ENCODE measurements at regions not wholly inside any gene's neighbourhood (a gene's known extent, or its start where the extent isn't known, plus 50 kb on each side); places are given as distances from the start of the nearest gene placed in this dataset.
"Not testable (repeated sequence)": the region's sequence is repeated elsewhere in the genome, so short reads cannot be mapped to it uniquely, and the experiment has no call there.

DNA sequence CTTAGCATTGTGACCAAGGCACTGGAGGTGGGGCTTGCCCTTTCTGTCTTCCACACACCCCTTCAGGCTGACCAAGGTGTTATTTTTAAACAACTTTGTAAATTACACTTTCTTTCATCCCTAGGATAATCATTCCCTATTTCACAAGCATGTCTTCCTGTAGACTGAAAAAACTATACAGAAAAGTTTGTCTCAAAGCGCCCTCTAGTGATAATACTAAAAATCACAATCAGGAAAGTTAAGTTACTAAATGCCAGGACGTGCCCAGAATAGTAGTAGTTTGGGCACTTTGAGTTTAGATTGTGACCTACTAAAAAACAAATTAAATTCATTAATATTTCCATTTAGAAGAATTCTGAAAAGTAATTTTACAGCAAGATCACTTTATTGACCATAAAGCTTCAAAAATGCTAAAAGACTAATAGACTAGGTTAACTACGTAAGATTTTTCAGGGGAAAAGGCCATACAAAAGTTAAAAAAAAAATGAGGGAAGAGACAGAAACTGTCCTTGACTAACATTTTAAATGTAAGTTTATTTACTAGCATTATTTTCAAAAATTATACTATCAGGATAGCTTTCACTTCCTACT is 123.3 kb upstream of the DUSP22 start:
- Histone ChIP-seq H3K27ac (ENCODE audit: insufficient read depth in 1 of 2, low read depth in 1 of 2, low read length in 2 of 2, poor library complexity in 1 of 2, severe bottlenecking in 2 of 2) (no peak overlapping the region), H3K9me3 (ENCODE audit: control extremely low read depth in 1 of 5, control insufficient read depth in 4 of 5, insufficient read depth in 2 of 5, low read depth in 1 of 5, low read length in 4 of 5) (peaks cover 0 to 5% (median 0%) of the 10 kb centered on the region in 5 experiments), H3K4me3 (ENCODE audit: control insufficient read depth in 1 of 7, extremely low read depth in 1 of 7, insufficient read depth in 4 of 7, low read depth in 2 of 7, low read length in 6 of 7) (no peak overlapping the region), H3K27me3 (replicated peaks in 2 of 5; ENCODE audit: control insufficient read depth in 4 of 5, insufficient read depth in 5 of 5, low read length in 4 of 5) (peaks cover 0 to 4% (median 0%) of the 10 kb centered on the region in 5 experiments), H3K4me1 (ENCODE audit: control extremely low read depth in 1 of 4, control insufficient read depth in 4 of 4, insufficient read depth in 4 of 4, low read length in 3 of 4) (no peaks in the 10 kb centered on the region), H3K36me3 (ENCODE audit: control insufficient read depth in 4 of 4, insufficient read depth in 4 of 4, low read length in 3 of 4) (no peaks in the 10 kb centered on the region)
- peak; percentile 36 to 54 (median 49) for DNase-seq
- WGBS (ENCODE audit: insufficient coverage) = no CpG with 5 or more reads among the region's 3 CpGs
- ChIA-PET CTCF (interaction anchor here (0.9 to 1.7 kb wide), 5 partner anchors 11 to 277 kb away, joined by 3 to 6 read pairs (median 3); no protein-coding TSS in a partner anchor), POLR2A (no interaction called here)

DNA sequence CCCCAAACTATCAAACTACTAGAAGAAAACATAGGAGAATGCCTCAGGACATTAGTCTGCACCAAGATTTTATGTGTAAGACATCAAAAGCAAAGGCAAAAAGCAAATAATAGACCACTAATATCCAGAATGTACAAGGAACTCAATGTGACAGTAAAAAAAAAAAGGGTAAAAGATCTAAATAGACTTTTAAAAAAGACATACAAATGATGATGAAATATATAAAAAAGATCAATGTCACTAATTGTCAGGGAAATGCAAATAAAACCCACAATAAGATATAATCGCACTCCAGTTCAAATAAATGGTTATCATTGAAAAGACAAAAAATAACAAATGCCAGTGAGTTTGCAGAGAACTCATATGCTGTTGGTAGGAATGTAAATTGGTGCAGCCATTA is 118.3 kb upstream of the DUSP22 start:
- Histone ChIP-seq H3K36me3 (ENCODE audit: control insufficient read depth in 4 of 4, insufficient read depth in 4 of 4, low read length in 3 of 4) (no peaks in the 10 kb centered on the region), H3K27ac (ENCODE audit: insufficient read depth in 1 of 2, low read depth in 1 of 2, low read length in 2 of 2, poor library complexity in 1 of 2, severe bottlenecking in 2 of 2) (no peak overlapping the region), H3K9me3 (ENCODE audit: control extremely low read depth in 1 of 5, control insufficient read depth in 4 of 5, insufficient read depth in 2 of 5, low read depth in 1 of 5, low read length in 4 of 5) (peaks cover 0 to 7% (median 3%) of the 10 kb centered on the region in 5 experiments), H3K4me3 (ENCODE audit: control insufficient read depth in 1 of 7, extremely low read depth in 1 of 7, insufficient read depth in 4 of 7, low read depth in 2 of 7, low read length in 6 of 7) (no peak overlapping the region), H3K27me3 (replicated peaks in 2 of 5; ENCODE audit: control insufficient read depth in 4 of 5, insufficient read depth in 5 of 5, low read length in 4 of 5) (peaks cover 0 to 4% (median 0%) of the 10 kb centered on the region in 5 experiments), H3K4me1 (ENCODE audit: control extremely low read depth in 1 of 4, control insufficient read depth in 4 of 4, insufficient read depth in 4 of 4, low read length in 3 of 4) (no peaks in the 10 kb centered on the region)
- no CpG with 5 or more reads among the region's 1 CpG for WGBS (ENCODE audit: insufficient coverage)
- no peak for DNase-seq
- ChIA-PET CTCF (interaction anchor here (0.6 kb wide), 1 partner anchor 147 kb away, joined by 3 read pairs; no protein-coding TSS in a partner anchor), POLR2A (no interaction called here)

DNA sequence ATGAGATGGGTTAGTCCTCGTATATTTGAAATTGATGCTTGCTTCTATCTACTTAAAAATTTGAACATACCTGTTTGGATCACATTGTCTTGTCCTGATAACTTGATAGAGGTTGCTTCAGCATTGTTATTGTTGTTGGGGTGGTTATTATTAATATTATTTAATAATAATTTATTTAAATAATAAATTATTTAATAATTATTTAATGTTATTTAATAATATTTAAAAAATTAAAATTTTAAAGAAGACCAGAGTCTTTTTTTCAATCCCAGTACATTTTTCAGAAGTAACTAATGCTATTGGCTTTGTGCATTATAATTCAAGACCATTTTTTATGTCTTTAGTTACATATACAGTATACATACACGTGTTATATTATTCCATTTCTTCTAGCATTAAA is 116.6 kb upstream of the DUSP22 start:
- Histone ChIP-seq H3K9me3 (ENCODE audit: control extremely low read depth in 1 of 5, control insufficient read depth in 4 of 5, insufficient read depth in 2 of 5, low read depth in 1 of 5, low read length in 4 of 5) (peaks cover 0 to 7% (median 3%) of the 10 kb centered on the region in 5 experiments), H3K36me3 (ENCODE audit: control insufficient read depth in 4 of 4, insufficient read depth in 4 of 4, low read length in 3 of 4) (no peaks in the 10 kb centered on the region), H3K27me3 (replicated peaks in 2 of 5; ENCODE audit: control insufficient read depth in 4 of 5, insufficient read depth in 5 of 5, low read length in 4 of 5) (peaks cover 0 to 7% (median 0%) of the 10 kb centered on the region in 5 experiments), H3K4me1 (ENCODE audit: control extremely low read depth in 1 of 4, control insufficient read depth in 4 of 4, insufficient read depth in 4 of 4, low read length in 3 of 4) (no peaks in the 10 kb centered on the region), H3K27ac (ENCODE audit: insufficient read depth in 1 of 2, low read depth in 1 of 2, low read length in 2 of 2, poor library complexity in 1 of 2, severe bottlenecking in 2 of 2) (no peak overlapping the region), H3K4me3 (ENCODE audit: control insufficient read depth in 1 of 7, extremely low read depth in 1 of 7, insufficient read depth in 4 of 7, low read depth in 2 of 7, low read length in 6 of 7) (no peak overlapping the region)
- ChIA-PET CTCF (no interaction called here), POLR2A (no interaction called here)
- no peak for DNase-seq
- no CpG with 5 or more reads among the region's 2 CpGs for WGBS (ENCODE audit: insufficient coverage)

DNA sequence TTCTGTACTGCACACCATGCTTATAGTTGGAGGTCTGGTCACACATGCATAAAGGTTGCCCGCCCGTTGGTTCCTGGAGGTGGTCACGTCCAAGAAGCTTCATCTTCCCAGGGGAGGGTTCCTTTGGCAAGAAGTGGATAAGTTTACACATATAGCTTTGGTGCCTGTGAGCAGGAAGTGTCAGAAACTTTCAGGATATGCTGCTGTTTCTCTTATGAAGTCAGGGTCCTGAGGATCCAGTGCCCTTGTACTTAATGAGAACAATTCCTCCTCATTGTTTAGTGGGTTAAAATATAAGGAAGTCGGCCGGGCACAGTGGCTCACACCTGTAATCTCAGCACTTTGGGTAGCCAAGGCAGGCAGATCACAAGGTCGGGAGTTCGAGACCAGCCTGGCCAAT is 115.5 kb upstream of the DUSP22 start:
- POLR2A ChIA-PET = no interaction called here
- Histone ChIP-seq H3K27me3 (replicated peaks in 2 of 5; ENCODE audit: control insufficient read depth in 4 of 5, insufficient read depth in 5 of 5, low read length in 4 of 5) (peaks cover 0 to 4% (median 0%) of the 10 kb centered on the region in 5 experiments), H3K4me3 (ENCODE audit: control insufficient read depth in 1 of 7, extremely low read depth in 1 of 7, insufficient read depth in 4 of 7, low read depth in 2 of 7, low read length in 6 of 7) (no peak overlapping the region), H3K27ac (ENCODE audit: insufficient read depth in 1 of 2, low read depth in 1 of 2, low read length in 2 of 2, poor library complexity in 1 of 2, severe bottlenecking in 2 of 2) (no peak overlapping the region), H3K9me3 (ENCODE audit: control extremely low read depth in 1 of 5, control insufficient read depth in 4 of 5, insufficient read depth in 2 of 5, low read depth in 1 of 5, low read length in 4 of 5) (peaks cover 0 to 3% (median 0%) of the 10 kb centered on the region in 5 experiments), H3K36me3 (ENCODE audit: control insufficient read depth in 4 of 4, insufficient read depth in 4 of 4, low read length in 3 of 4) (no peaks in the 10 kb centered on the region), H3K4me1 (ENCODE audit: control extremely low read depth in 1 of 4, control insufficient read depth in 4 of 4, insufficient read depth in 4 of 4, low read length in 3 of 4) (no peaks in the 10 kb centered on the region)
- WGBS (ENCODE audit: insufficient coverage) = 100% methylated on average over 4 of the region's 7 CpGs
- CTCF ChIA-PET = interaction anchor here (1.3 kb wide), 1 partner anchor 21 kb away, joined by 3 read pairs; no protein-coding TSS in a partner anchor
- DNase-seq = no peak

DNA sequence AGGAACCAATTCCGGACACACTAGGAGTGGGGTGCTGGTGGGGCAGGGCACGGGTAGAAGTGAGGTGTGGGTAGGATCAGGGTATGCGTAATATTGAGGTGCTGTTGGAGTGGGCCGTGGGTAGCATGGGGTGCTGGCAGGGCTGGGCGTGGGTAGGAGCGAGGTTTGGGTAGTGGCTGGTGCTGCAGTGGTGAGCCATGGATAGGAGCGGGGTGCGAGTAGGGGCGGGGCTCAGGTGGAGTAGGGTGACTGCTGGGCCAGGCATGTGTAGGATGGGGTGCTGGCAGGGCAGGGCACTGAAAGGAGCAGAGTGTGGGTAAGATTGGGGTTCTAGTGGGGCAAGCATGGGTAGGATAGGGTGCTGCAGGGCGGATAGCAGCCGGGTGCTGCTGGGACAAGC is 114.2 kb upstream of the DUSP22 start:
- CTCF ChIA-PET = interaction anchor here (1.4 kb wide), 1 partner anchor 11 kb away, joined by 5 read pairs; no protein-coding TSS in a partner anchor
- H3K36me3 ChIP-seq (ENCODE audit: control insufficient read depth in 4 of 4, insufficient read depth in 4 of 4, low read length in 3 of 4) = no peaks in the 10 kb centered on the region
- 86% methylated on average over 9 of the region's 11 CpGs for WGBS (ENCODE audit: insufficient coverage)
- no peak for DNase-seq
- H3K4me1 ChIP-seq (ENCODE audit: control extremely low read depth in 1 of 4, control insufficient read depth in 4 of 4, insufficient read depth in 4 of 4, low read length in 3 of 4) = no peaks in the 10 kb centered on the region
- no peak overlapping the region for H3K27ac ChIP-seq (ENCODE audit: insufficient read depth in 1 of 2, low read depth in 1 of 2, low read length in 2 of 2, poor library complexity in 1 of 2, severe bottlenecking in 2 of 2)
- H3K9me3 ChIP-seq (ENCODE audit: control extremely low read depth in 1 of 5, control insufficient read depth in 4 of 5, insufficient read depth in 2 of 5, low read depth in 1 of 5, low read length in 4 of 5) = peaks cover 0 to 3% (median 0%) of the 10 kb centered on the region in 5 experiments
- POLR2A ChIA-PET = interaction anchor here (0.6 to 0.7 kb wide), 2 partner anchors 356 to 371 kb away, joined by 3 read pairs; no protein-coding TSS in a partner anchor
- peaks cover 0 to 4% (median 0%) of the 10 kb centered on the region in 5 experiments for H3K27me3 ChIP-seq (replicated peaks in 2 of 5; ENCODE audit: control insufficient read depth in 4 of 5, insufficient read depth in 5 of 5, low read length in 4 of 5)
- no peak overlapping the region for H3K4me3 ChIP-seq (ENCODE audit: control insufficient read depth in 1 of 7, extremely low read depth in 1 of 7, insufficient read depth in 4 of 7, low read depth in 2 of 7, low read length in 6 of 7)

DNA sequence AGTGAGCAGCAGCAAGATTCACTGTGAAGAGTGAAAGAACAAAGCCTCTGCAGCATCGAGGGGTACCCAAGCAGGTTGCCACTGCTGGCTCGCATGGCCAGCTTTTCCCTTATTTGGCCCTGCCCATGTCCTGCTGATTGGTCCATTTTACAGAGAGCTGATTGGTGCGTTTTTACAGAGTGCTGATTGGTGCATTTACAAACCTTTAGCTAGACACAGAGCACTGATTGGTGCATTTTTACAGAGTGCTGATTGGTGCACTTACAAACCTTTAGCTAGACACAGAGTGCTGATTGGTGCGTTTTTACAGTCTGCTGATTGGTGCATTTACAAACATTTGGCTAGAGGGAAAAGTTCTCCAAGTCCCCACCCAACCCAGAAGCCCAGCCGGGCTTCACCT is 113.4 kb upstream of the DUSP22 start:
- DNase-seq; H3K9me3 ChIP-seq (ENCODE audit: control extremely low read depth in 1 of 5, control insufficient read depth in 4 of 5, insufficient read depth in 2 of 5, low read depth in 1 of 5, low read length in 4 of 5); POLR2A ChIA-PET; H3K4me1 ChIP-seq (ENCODE audit: control extremely low read depth in 1 of 4, control insufficient read depth in 4 of 4, insufficient read depth in 4 of 4, low read length in 3 of 4); H3K27ac ChIP-seq (ENCODE audit: insufficient read depth in 1 of 2, low read depth in 1 of 2, low read length in 2 of 2, poor library complexity in 1 of 2, severe bottlenecking in 2 of 2); H3K27me3 ChIP-seq (replicated peaks in 2 of 5; ENCODE audit: control insufficient read depth in 4 of 5, insufficient read depth in 5 of 5, low read length in 4 of 5); H3K36me3 ChIP-seq (ENCODE audit: control insufficient read depth in 4 of 4, insufficient read depth in 4 of 4, low read length in 3 of 4); H3K4me3 ChIP-seq (ENCODE audit: control insufficient read depth in 1 of 7, extremely low read depth in 1 of 7, insufficient read depth in 4 of 7, low read depth in 2 of 7, low read length in 6 of 7): not testable (repeated sequence)
- CTCF ChIA-PET = interaction anchor here (1.4 kb wide), 1 partner anchor 10 kb away, joined by 5 read pairs; no protein-coding TSS in a partner anchor
- 90% methylated on average over 4 of the region's 5 CpGs for WGBS (ENCODE audit: insufficient coverage)

DNA sequence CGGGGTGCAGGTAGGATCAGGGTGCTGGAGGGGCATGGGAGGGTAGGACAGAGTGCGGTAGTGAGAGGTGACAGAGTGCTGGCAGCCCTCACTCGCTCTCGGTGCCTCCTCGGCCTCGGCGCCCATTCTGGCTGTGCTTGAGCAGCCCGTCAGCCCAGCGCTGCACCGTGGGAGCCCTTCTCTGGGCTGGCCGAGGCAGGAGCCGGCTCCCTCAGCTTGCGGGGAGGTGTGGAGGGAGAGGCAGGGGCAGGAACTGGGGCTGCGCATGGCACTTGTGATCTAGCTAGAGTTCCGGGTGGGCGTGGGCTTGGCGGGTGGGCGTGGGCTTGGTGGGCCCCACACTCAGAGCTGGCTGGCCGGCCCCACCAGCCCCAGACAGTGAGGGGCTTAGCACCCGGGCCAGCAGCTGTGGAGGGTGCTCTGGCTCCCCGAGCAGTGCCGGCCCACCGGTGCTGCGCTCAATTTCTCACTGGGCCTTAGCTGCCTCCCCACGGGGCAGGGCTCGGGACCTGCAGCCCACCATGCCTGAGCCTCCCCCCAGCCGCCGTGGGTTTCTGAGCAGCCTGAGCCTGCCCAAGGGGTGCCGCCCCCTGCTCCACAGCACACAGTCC is 112.8 kb upstream of the DUSP22 start:
- 96% methylated on average over 22 of the region's 29 CpGs for WGBS (ENCODE audit: insufficient coverage)
- Histone ChIP-seq H3K9me3 (ENCODE audit: control extremely low read depth in 1 of 5, control insufficient read depth in 4 of 5, insufficient read depth in 2 of 5, low read depth in 1 of 5, low read length in 4 of 5) (peaks cover 0 to 3% (median 0%) of the 10 kb centered on the region in 5 experiments), H3K4me3 (ENCODE audit: control insufficient read depth in 1 of 7, extremely low read depth in 1 of 7, insufficient read depth in 4 of 7, low read depth in 2 of 7, low read length in 6 of 7) (no peak overlapping the region), H3K27ac (ENCODE audit: insufficient read depth in 1 of 2, low read depth in 1 of 2, low read length in 2 of 2, poor library complexity in 1 of 2, severe bottlenecking in 2 of 2) (no peak overlapping the region), H3K4me1 (ENCODE audit: control extremely low read depth in 1 of 4, control insufficient read depth in 4 of 4, insufficient read depth in 4 of 4, low read length in 3 of 4) (peaks cover 0 to 5% (median 2%) of the 10 kb centered on the region in 4 experiments), H3K36me3 (ENCODE audit: control insufficient read depth in 4 of 4, insufficient read depth in 4 of 4, low read length in 3 of 4) (no peaks in the 10 kb centered on the region), H3K27me3 (replicated peaks in 2 of 5; ENCODE audit: control insufficient read depth in 4 of 5, insufficient read depth in 5 of 5, low read length in 4 of 5) (peaks cover 0 to 4% (median 0%) of the 10 kb centered on the region in 5 experiments)
- no peak for DNase-seq
- ChIA-PET CTCF (interaction anchor here (0.7 to 1.7 kb wide), 5 partner anchors 9 to 233 kb away, joined by 3 to 6 read pairs (median 4); no protein-coding TSS in a partner anchor), POLR2A (no interaction called here)

Measured in common myeloid progenitor, CD34-positive (primary cell).